HG02885 (cell line): ENCODE measurements at regions not wholly inside any gene's neighbourhood (a gene's known extent, or its start where the extent isn't known, plus 50 kb on each side); places are given as distances from the start of the nearest gene placed in this dataset.

Source experiments
- ATAC-seq: cut with Tn5 transposase; IDR thresholded peaks from one replicate; pipeline ENCODE4 v1.9.1; 2021; ENCODE audit warnings: mild to moderate bottlenecking; ENCODE audit not compliant: unreplicated experiment, poor library complexity

GRCh38 chr13:52975969-52976368, 52.6 kb upstream of the OLFM4 start:
- no peak for ATAC-seq

- ATAC-seq: no peak
Observed at GRCh38 chr13:52975161-52975560, 53.5 kb upstream of the OLFM4 start.

GRCh38 chr13:52974711-52975110, 53.9 kb upstream of the OLFM4 start:
- no peak for ATAC-seq

- no peak for ATAC-seq
Observed at GRCh38 chr13:52969373-52969772, 59.2 kb upstream of the OLFM4 start.

GRCh38 chr13:52968074-52968700, 60.4 kb upstream of the OLFM4 start:
- ATAC-seq: peak; percentile 100

- ATAC-seq: no peak
Observed at GRCh38 chr13:52961987-52962386, 66.6 kb upstream of the OLFM4 start.

GRCh38 chr13:52961256-52961910, 67.2 kb upstream of the OLFM4 start:
- no peak for ATAC-seq

- ATAC-seq: no peak
Observed at GRCh38 chr13:52955472-52955874, 73.1 kb upstream of the OLFM4 start.

GRCh38 chr13:52954838-52955237, 73.8 kb upstream of the OLFM4 start:
- ATAC-seq: no peak

- ATAC-seq: no peak
Observed at GRCh38 chr13:52950436-52950956, 78.1 kb upstream of the OLFM4 start.

GRCh38 chr13:52949742-52950141, 78.9 kb upstream of the OLFM4 start:
- no peak for ATAC-seq

GRCh38 chr13:52949044-52949443, 79.6 kb upstream of the OLFM4 start:
- no peak for ATAC-seq

- no peak for ATAC-seq
Observed at GRCh38 chr13:52947921-52948373, 80.7 kb upstream of the OLFM4 start.

GRCh38 chr13:52945348-52945747, 83.3 kb upstream of the OLFM4 start:
- ATAC-seq: no peak

- no peak for ATAC-seq
Observed at GRCh38 chr13:52944697-52945096, 83.9 kb upstream of the OLFM4 start.

GRCh38 chr13:52938065-52938464, 89.6 kb upstream of the PCDH8 start:
- no peak for ATAC-seq

GRCh38 chr13:52936806-52937205, 88.4 kb upstream of the PCDH8 start:
- no peak for ATAC-seq

GRCh38 chr13:52934258-52934657, 85.8 kb upstream of the PCDH8 start:
- no peak for ATAC-seq

- ATAC-seq: no peak
Observed at GRCh38 chr13:52933547-52934210, 85.2 kb upstream of the PCDH8 start.

GRCh38 chr13:52933099-52933498, 84.7 kb upstream of the PCDH8 start:
- ATAC-seq: no peak

GRCh38 chr13:52932649-52933048, 84.2 kb upstream of the PCDH8 start:
- ATAC-seq: no peak
